K562 (cell line): ENCODE measurements at regions not wholly inside any gene's neighbourhood (a gene's known extent, or its start where the extent isn't known, plus 50 kb on each side); places are given as distances from the start of the nearest gene placed in this dataset.
A peak's percentile ranks its signal among the peaks of the same experiment; 100 is the strongest.

Experiments used
- ATAC-seq: fragments of 200-7000 bp; cut with Tn5 transposase; 3 replicates; pipeline ENCODE4 v1.9.1; 2020; ENCODE audit warnings: moderate library complexity
- BruUV-seq: library from RNA; stranded (reverse); fragments of 400-500 nt; replicated peaks from 2 replicates; lab custom pipeline; 2021; lab: Mats Ljungman, UMichigan
- CTCF ChIA-PET: fragments of 300-600 bp; formaldehyde crosslinking; extraction: SDS; loops from one replicate; lab custom pipeline; 2021; ENCODE audit warnings: low intra/inter-chr PET ratio; lab: Yijun Ruan, JAX
- POLR2A ChIA-PET: fragments of 300-600, 350-650 bp; sonication (Branson Sonifier 250); formaldehyde crosslinking; extraction: SDS; loops from one replicate; lab custom pipeline; 2021; ENCODE audit warnings: antibody characterized with exemption, inconsistent platforms; lab: Yijun Ruan, JAX
- DNase-seq, 4 experiments: peaks; one replicate each; pipeline versions ENCODE4 v3.0.0 to v3.0.0-alpha.2; 2011 to 2018; ENCODE audit warnings: low spot score in 3 of 4, mixed read lengths in 3 of 4; ENCODE audit errors: extremely low read depth in 1 of 4
- FAIRE-seq: peaks from 2 replicates; lab custom pipeline; 2011; peaks lifted over from hg19 to GRCh38; lab: Jason Lieb, UNC
- H2AFZ ChIP-seq: 2 replicates; pipeline ENCODE4 v1.6.0; 2011; ENCODE audit warnings: low read depth, low read length, control low read depth, inconsistent platforms
- H3K27ac ChIP-seq: fragments of 200-600 bp; 3 replicates; pipeline ENCODE4 v1.8.0; 2011; ENCODE audit warnings: low read depth, mild to moderate bottlenecking, control low read depth, inconsistent platforms, low read length, moderate library complexity, mixed read lengths; ENCODE audit errors: extremely low read depth
- H3K27me3 ChIP-seq, 2 experiments: fragments of 300-600 bp in 1 of 2; 2 replicates in 1 of 2; 3 replicates in 1 of 2; pipeline versions ENCODE4 v1.6.0 to v1.8.0; 2011; ENCODE audit warnings: inconsistent platforms in 2 of 2, low read length in 2 of 2, mild to moderate bottlenecking in 1 of 2, mixed read lengths in 1 of 2, moderate library complexity in 1 of 2; ENCODE audit not compliant: control insufficient read depth in 2 of 2, insufficient read depth in 2 of 2
- H3K36me3 ChIP-seq: fragments of 300-600 bp; 3 replicates; pipeline ENCODE4 v1.8.0; 2011; ENCODE audit warnings: mild to moderate bottlenecking, low read length, inconsistent platforms; ENCODE audit not compliant: control insufficient read depth, insufficient read depth
- H3K4me1 ChIP-seq, 2 experiments: fragments of 200-600 bp in 1 of 2; replicated peaks in 1 of 2; 2 replicates in 1 of 2; 3 replicates in 1 of 2; pipeline versions ENCODE4 v1.5.1 to v1.8.0; 2011; ENCODE audit warnings: inconsistent platforms in 2 of 2, low read length in 2 of 2, mild to moderate bottlenecking in 1 of 2, mixed read lengths in 1 of 2, moderate library complexity in 1 of 2; ENCODE audit not compliant: control insufficient read depth in 2 of 2, insufficient read depth in 2 of 2
- H3K4me2 ChIP-seq: 2 replicates; pipeline ENCODE4 v1.6.1; 2011; ENCODE audit warnings: low read length, control low read depth, inconsistent platforms, mixed read lengths; ENCODE audit not compliant: insufficient read depth
- H3K4me3 ChIP-seq: fragments of 200-600 bp; sonication (generic), shearing (Covaris generic); 2 replicates; pipeline ENCODE4 v1.5.1; 2016; ENCODE audit warnings: control low read depth, inconsistent platforms
- H3K79me2 ChIP-seq: fragments of 200-600 bp; 3 replicates; pipeline ENCODE4 v1.8.0; 2011; ENCODE audit warnings: low read length, inconsistent platforms; ENCODE audit not compliant: control insufficient read depth, insufficient read depth
- H3K9ac ChIP-seq, 2 experiments: 2 replicates each; pipeline versions ENCODE4 v1.6.0 to v1.6.1; 2011; ENCODE audit warnings: low read depth in 2 of 2, low read length in 2 of 2, control low read depth in 1 of 2, inconsistent platforms in 1 of 2, mild to moderate bottlenecking in 1 of 2, mixed read lengths in 1 of 2; ENCODE audit not compliant: insufficient read depth in 1 of 2
- H3K9me1 ChIP-seq: one replicate; pipeline ENCODE4 v1.6.0; 2011; ENCODE audit warnings: inconsistent platforms, mild to moderate bottlenecking, low read length, moderate library complexity; ENCODE audit not compliant: control insufficient read depth, insufficient read depth
- H3K9me3 ChIP-seq: replicated peaks from 2 replicates; pipeline ENCODE4 v1.5.1; 2011; ENCODE audit warnings: low read depth, low read length, inconsistent platforms; ENCODE audit not compliant: control insufficient read depth, insufficient read depth
- H4K20me1 ChIP-seq: replicated peaks from 2 replicates; pipeline ENCODE4 v1.6.1; 2011; ENCODE audit warnings: low read length, inconsistent platforms, mixed read lengths; ENCODE audit not compliant: control insufficient read depth, insufficient read depth
- DLX4 ChIP-seq: fragments of 250-450 bp; sonication (Bioruptor Pico); IDR thresholded peaks from 2 replicates; pipeline ENCODE4 v1.6.1; 2021; ENCODE audit warnings: mild to moderate bottlenecking
- KLF16 ChIP-seq: IDR thresholded peaks from 2 replicates; pipeline ENCODE4 v1.6.1; 2016; ENCODE audit warnings: antibody characterized with exemption
- NELFE ChIP-seq: IDR thresholded peaks from 2 replicates; pipeline ENCODE4 v1.6.1; 2011; ENCODE audit warnings: mild to moderate bottlenecking; ENCODE audit not compliant: insufficient read depth, insufficient read length
- NFIC ChIP-seq: fragments of 450-650 bp; IDR thresholded peaks from 2 replicates; pipeline ENCODE4 v1.6.1; 2017; ENCODE audit warnings: mild to moderate bottlenecking, inconsistent platforms
- NFIX ChIP-seq: fragments of 250-450 bp; sonication (Bioruptor Pico); IDR thresholded peaks from 2 replicates; pipeline ENCODE4 v1.4.0; 2020; ENCODE audit warnings: low read depth, mild to moderate bottlenecking, moderate library complexity
- PRPF4 ChIP-seq: fragments of 200-400 bp; formaldehyde crosslinking; IDR thresholded peaks from one replicate; pipeline ENCODE4 v1.6.1; 2017; ENCODE audit warnings: low read length, low read depth, mild to moderate bottlenecking; ENCODE audit not compliant: insufficient read depth, poor library complexity, severe bottlenecking
- RCOR1 ChIP-seq, 2 experiments: IDR thresholded peaks; 2 replicates each; pipeline ENCODE4 v1.6.1; 2012; ENCODE audit warnings: low read depth in 2 of 2, low read length in 2 of 2, borderline replicate concordance in 1 of 2, improper control_type of control experiment in 1 of 2
- VEZF1 ChIP-seq: fragments of 200-800 bp; sonication (Bioruptor generic); IDR thresholded peaks from 2 replicates; pipeline ENCODE4 v1.6.1; 2017; ENCODE audit warnings: missing genetic modification characterization, missing compliant biosample characterization
- XRCC3 ChIP-seq: fragments of 450-650 bp; IDR thresholded peaks from 2 replicates; pipeline ENCODE4 v1.6.1; 2017; ENCODE audit warnings: mild to moderate bottlenecking, moderate library complexity
- ZNF707 ChIP-seq: fragments of 250-450 bp; sonication (Bioruptor Pico); conservative IDR thresholded peaks from 2 replicates; pipeline ENCODE4 v1.8.0; 2022; ENCODE audit warnings: inconsistent platforms, mild to moderate bottlenecking, moderate library complexity
- WGBS: fragments of 100-300 bp; shearing (Covaris generic); methylation state at CpG from one replicate; pipeline ENCODE4 v1.1.6; 2016; ENCODE audit warnings: low coverage, mixed read lengths; ENCODE audit not compliant: insufficient coverage; ENCODE audit errors: missing lambda C conversion rate; 5-methylcytosine and 5-hydroxymethylcytosine counted together
- in situ Hi-C: fragments of 300-500 bp; cut with MboI; formaldehyde crosslinking; loops from 4 replicates; pipeline ENCODE4 v1.15.0; 2018; ENCODE audit warnings: inconsistent platforms, mixed read lengths
- intact Hi-C: fragments of 100-400 bp; cut with micrococcal nuclease; formaldehyde crosslinking; loops from 2 replicates; pipeline ENCODE4 v1.14.2; 2022

DNA sequence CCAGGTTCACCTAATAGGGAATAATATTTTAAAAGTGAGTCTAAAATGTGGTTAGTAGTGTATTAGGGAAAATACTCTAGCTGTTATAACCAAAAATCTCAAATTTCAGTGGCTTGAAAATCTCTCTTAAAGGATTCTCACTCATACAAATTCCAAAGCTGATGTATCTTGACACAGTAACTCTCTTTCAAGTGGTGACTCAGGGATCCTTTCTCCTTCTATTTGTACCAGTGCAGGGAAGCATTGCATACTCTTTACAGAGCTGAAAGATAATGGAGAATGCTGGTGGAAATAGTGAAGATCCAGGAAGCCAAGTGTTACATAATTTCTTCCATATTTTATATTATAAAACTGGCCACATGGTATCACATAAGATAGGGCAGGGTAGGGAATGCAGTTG, 560.2 kb upstream of the CDH9 start:
- Histone ChIP-seq H3K4me2 (no peak overlapping the region), H3K79me2 (no peaks in the 10 kb centered on the region), H3K27ac (no peak overlapping the region), H4K20me1 (no peaks in the 10 kb centered on the region), H3K36me3 (no peaks in the 10 kb centered on the region), H3K4me1 (no peaks in the 10 kb centered on the region), H3K9ac (no peak overlapping the region), H2AFZ (no peak overlapping the region), H3K9me3 (no peaks in the 10 kb centered on the region), H3K9me1 (no peaks in the 10 kb centered on the region), H3K4me3 (no peak overlapping the region), H3K27me3 (no peaks in the 10 kb centered on the region)
- ChIA-PET CTCF (interaction anchor here (0.6 kb wide), 1 partner anchor 288 kb away, joined by 4 read pairs; no protein-coding TSS in a partner anchor), POLR2A (no interaction called here)
- in situ Hi-C loops = no loop called here
- BruUV-seq = no TSS peak
- no peak for TF ChIP-seq NELFE
- no peak for DNase-seq
- intact Hi-C loops = no loop called here
- no peak for ATAC-seq
- FAIRE-seq = no peak

GRCh38 chr5:27594141-27594540, 555.8 kb upstream of the CDH9 start:
- H3K4me3 ChIP-seq = no peak overlapping the region
- intact Hi-C loops (no loop called here), in situ Hi-C loops (no loop called here)
- POLR2A ChIA-PET = no interaction called here
- H3K36me3 ChIP-seq = no peaks in the 10 kb centered on the region
- H3K9me3 ChIP-seq = no peaks in the 10 kb centered on the region; the same call in 1 of the 2 replicates
- ATAC-seq (no peak), FAIRE-seq (no peak), DNase-seq (no peak)
- H4K20me1 ChIP-seq = no peaks in the 10 kb centered on the region
- BruUV-seq = no TSS peak
- H2AFZ ChIP-seq = no peak overlapping the region
- WGBS = 3% methylated on average over 2 of the region's 2 CpGs
- H3K4me2 ChIP-seq = no peak overlapping the region
- CTCF ChIA-PET = no interaction called here
- no peaks in the 10 kb centered on the region for H3K9me1 ChIP-seq
- H3K27me3 ChIP-seq = no peaks in the 10 kb centered on the region; a peak in 1 of 5 replicates
- H3K9ac ChIP-seq = no peak overlapping the region
- TF ChIP-seq KLF16 = no peak
- TF ChIP-seq NFIC = peak; percentile 79
- peak; percentile 67 for TF ChIP-seq NFIX (CRISPR knock-in tag)
- no peak for TF ChIP-seq ZNF707 (CRISPR knock-in tag)
- no peak for TF ChIP-seq DLX4 (CRISPR knock-in tag)
- TF ChIP-seq VEZF1 (CRISPR knock-in tag) = no peak
- TF ChIP-seq RCOR1 (IDR thresholded peaks at IDR 0.05; ENCODE audit: borderline replicate concordance in 1 of 2, low read depth in 2 of 2, low read length in 2 of 2) = no peak
- TF ChIP-seq XRCC3 = no peak
- TF ChIP-seq PRPF4 = no peak
- no peaks in the 10 kb centered on the region for H3K4me1 ChIP-seq
- H3K79me2 ChIP-seq = no peaks in the 10 kb centered on the region
- no peak overlapping the region for H3K27ac ChIP-seq
